ENCODE measurements at regions not wholly inside any gene's neighbourhood (a gene's known extent, or its start where the extent isn't known, plus 50 kb on each side); places are given as distances from the start of the nearest gene placed in this dataset.

DNA sequence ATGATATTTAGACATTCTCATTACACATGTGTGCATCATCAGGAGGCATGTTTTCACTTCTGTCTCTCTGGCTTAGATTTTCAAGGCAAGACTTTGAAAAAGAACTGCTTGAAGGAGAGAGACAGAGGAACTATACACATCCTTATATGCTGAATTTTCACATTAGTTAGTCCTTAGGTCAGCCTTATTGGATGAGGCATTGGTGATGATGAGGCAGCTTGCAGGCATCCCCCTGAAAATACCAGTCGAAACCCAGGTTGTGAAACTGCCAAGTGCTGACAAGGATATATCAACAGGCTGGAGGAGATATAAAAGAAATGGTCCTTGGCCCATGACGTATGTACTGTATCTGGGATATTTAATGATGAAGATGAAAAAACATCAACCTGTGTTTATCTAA, 297.2 kb upstream of the AADAT start:
- TF ChIP-seq, protein P1, sequence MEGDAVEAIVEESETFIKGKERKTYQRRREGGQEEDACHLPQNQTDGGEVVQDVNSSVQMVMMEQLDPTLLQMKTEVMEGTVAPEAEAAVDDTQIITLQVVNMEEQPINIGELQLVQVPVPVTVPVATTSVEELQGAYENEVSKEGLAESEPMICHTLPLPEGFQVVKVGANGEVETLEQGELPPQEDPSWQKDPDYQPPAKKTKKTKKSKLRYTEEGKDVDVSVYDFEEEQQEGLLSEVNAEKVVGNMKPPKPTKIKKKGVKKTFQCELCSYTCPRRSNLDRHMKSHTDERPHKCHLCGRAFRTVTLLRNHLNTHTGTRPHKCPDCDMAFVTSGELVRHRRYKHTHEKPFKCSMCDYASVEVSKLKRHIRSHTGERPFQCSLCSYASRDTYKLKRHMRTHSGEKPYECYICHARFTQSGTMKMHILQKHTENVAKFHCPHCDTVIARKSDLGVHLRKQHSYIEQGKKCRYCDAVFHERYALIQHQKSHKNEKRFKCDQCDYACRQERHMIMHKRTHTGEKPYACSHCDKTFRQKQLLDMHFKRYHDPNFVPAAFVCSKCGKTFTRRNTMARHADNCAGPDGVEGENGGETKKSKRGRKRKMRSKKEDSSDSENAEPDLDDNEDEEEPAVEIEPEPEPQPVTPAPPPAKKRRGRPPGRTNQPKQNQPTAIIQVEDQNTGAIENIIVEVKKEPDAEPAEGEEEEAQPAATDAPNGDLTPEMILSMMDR (IDR thresholded peaks at IDR 0.05; ENCODE audit: insufficient read depth, low read depth, low read length) = no peak
- no peak for TF ChIP-seq EZH2 (IDR thresholded peaks at IDR 0.05; ENCODE audit: insufficient read depth, low read length)

All from astrocyte (in vitro differentiated cells and primary cell).